ENCODE measurements at regions not wholly inside any gene's neighbourhood (a gene's known extent, or its start where the extent isn't known, plus 50 kb on each side); places are given as distances from the start of the nearest gene placed in this dataset.

- 76% methylated on average over 2 of the region's 7 CpGs for WGBS (ENCODE audit: insufficient coverage)
- no peaks in the 10 kb centered on the region for H3K27me3 ChIP-seq (ENCODE audit: control insufficient read depth, insufficient read depth, low read length)
These were observed 423.3 kb downstream of the MZT1 start for GRCh38 chr13:72303941-72304746.

DNA sequence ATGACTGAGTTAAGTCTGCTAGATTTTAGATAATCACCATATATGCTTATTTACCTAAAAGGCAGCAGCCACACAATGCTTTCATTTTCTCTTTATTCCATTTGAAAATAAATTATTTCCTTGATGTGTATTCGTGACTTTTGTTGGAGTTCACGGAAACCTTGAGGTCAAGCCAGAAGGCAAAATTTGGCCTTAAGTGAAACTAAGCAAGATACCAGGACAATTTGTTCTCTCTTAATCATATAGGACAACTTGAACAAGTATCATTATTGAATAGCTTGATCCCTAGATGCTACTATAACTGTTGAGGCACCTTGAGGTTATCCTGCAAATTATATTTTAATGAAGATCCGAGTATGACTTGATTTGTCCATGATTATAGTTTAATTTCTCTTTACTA is 429.2 kb upstream of the DACH1 start:
- no peaks in the 10 kb centered on the region for H3K4me1 ChIP-seq (ENCODE audit: control insufficient read depth, insufficient read depth, low read length)
- no peak overlapping the region for H3K27ac ChIP-seq (ENCODE audit: low read depth, low read length)
- no peak overlapping the region for H3K4me3 ChIP-seq (ENCODE audit: low read depth, low read length)
- peaks cover 1% of the 10 kb centered on the region for H3K9me3 ChIP-seq (ENCODE audit: control insufficient read depth, insufficient read depth, low read length)
- no peak for DNase-seq (ENCODE audit: low read depth in 4 of 6, low spot score in 6 of 6)
- no peaks in the 10 kb centered on the region for H3K27me3 ChIP-seq (ENCODE audit: control insufficient read depth, insufficient read depth, low read length)
- no CpG with 5 or more reads among the region's 3 CpGs for WGBS (ENCODE audit: insufficient coverage)
- no peaks in the 10 kb centered on the region for H3K36me3 ChIP-seq (ENCODE audit: control insufficient read depth, insufficient read depth, low read length)

More at GRCh38 chr13:72303941-72304746, 423.3 kb downstream of the MZT1 start:
- DNase-seq (ENCODE audit: low read depth in 4 of 6, low spot score in 6 of 6): peak in 1 of 6 donors; percentile 58
- Histone ChIP-seq H3K4me1 (ENCODE audit: control insufficient read depth, insufficient read depth, low read length) (no peaks in the 10 kb centered on the region), H3K9me3 (ENCODE audit: control insufficient read depth, insufficient read depth, low read length) (no peaks in the 10 kb centered on the region), H3K4me3 (ENCODE audit: low read depth, low read length) (no peak overlapping the region), H3K27ac (ENCODE audit: low read depth, low read length) (no peak overlapping the region), H3K36me3 (ENCODE audit: control insufficient read depth, insufficient read depth, low read length) (no peaks in the 10 kb centered on the region)

DNA sequence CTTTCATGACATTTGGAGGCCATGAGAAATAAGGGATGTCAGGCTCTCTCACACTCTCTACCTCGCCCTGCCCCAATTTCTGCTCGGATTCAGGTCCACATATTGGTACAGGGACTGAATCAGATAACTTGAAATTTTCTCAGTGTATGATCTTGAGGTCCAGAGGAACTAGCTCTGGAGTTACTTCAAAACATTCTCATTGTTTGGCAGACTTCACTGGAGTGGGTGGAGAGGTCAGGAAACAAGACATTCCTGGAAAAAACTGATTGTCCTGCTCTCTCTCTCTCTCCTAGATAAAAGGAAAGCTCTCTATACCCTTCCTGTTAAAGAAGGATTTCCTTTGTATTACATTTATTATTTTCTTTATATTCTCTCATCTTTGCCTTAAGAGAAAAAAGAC is 428.1 kb upstream of the DACH1 start:
- WGBS (ENCODE audit: insufficient coverage): 80% methylated on average over 1 of the region's 2 CpGs
- H3K4me3 ChIP-seq (ENCODE audit: low read depth, low read length): no peak overlapping the region
- DNase-seq (ENCODE audit: low read depth in 4 of 6, low spot score in 6 of 6): no peak

GRCh38 chr13:72293206-72293605 is 426.2 kb upstream of the DACH1 start:
- H3K27ac ChIP-seq (ENCODE audit: low read depth, low read length): no peak overlapping the region
- no peak for DNase-seq (ENCODE audit: low read depth in 4 of 6, low spot score in 6 of 6)
- no peaks in the 10 kb centered on the region for H3K4me1 ChIP-seq (ENCODE audit: control insufficient read depth, insufficient read depth, low read length)
- H3K4me3 ChIP-seq (ENCODE audit: low read depth, low read length): no peak overlapping the region
- peaks cover 1% of the 10 kb centered on the region for H3K9me3 ChIP-seq (ENCODE audit: control insufficient read depth, insufficient read depth, low read length)
- H3K36me3 ChIP-seq (ENCODE audit: control insufficient read depth, insufficient read depth, low read length): no peaks in the 10 kb centered on the region
- no CpG with 5 or more reads among the region's 1 CpG for WGBS (ENCODE audit: insufficient coverage)
- H3K27me3 ChIP-seq (ENCODE audit: control insufficient read depth, insufficient read depth, low read length): no peaks in the 10 kb centered on the region

More for the DNA sequence above, 428.1 kb upstream of the DACH1 start:
- no peaks in the 10 kb centered on the region for H3K27me3 ChIP-seq (ENCODE audit: control insufficient read depth, insufficient read depth, low read length)
- H3K4me1 ChIP-seq (ENCODE audit: control insufficient read depth, insufficient read depth, low read length): no peaks in the 10 kb centered on the region
- H3K9me3 ChIP-seq (ENCODE audit: control insufficient read depth, insufficient read depth, low read length): peaks cover 1% of the 10 kb centered on the region
- H3K27ac ChIP-seq (ENCODE audit: low read depth, low read length): no peak overlapping the region
- H3K36me3 ChIP-seq (ENCODE audit: control insufficient read depth, insufficient read depth, low read length): no peaks in the 10 kb centered on the region

GRCh38 chr13:72290962-72291681 is 424.1 kb upstream of the DACH1 start:
- H3K9me3 ChIP-seq (ENCODE audit: control insufficient read depth, insufficient read depth, low read length): peaks cover 1% of the 10 kb centered on the region
- no peaks in the 10 kb centered on the region for H3K4me1 ChIP-seq (ENCODE audit: control insufficient read depth, insufficient read depth, low read length)
- H3K36me3 ChIP-seq (ENCODE audit: control insufficient read depth, insufficient read depth, low read length): no peaks in the 10 kb centered on the region
- H3K4me3 ChIP-seq (ENCODE audit: low read depth, low read length): no peak overlapping the region
- no peaks in the 10 kb centered on the region for H3K27me3 ChIP-seq (ENCODE audit: control insufficient read depth, insufficient read depth, low read length)
- no peak for DNase-seq (ENCODE audit: low read depth in 4 of 6, low spot score in 6 of 6)
- no peak overlapping the region for H3K27ac ChIP-seq (ENCODE audit: low read depth, low read length)

GRCh38 chr13:72286421-72286820 is 419.4 kb upstream of the DACH1 start:
- Histone ChIP-seq H3K27me3 (ENCODE audit: control insufficient read depth, insufficient read depth, low read length) (no peaks in the 10 kb centered on the region), H3K4me1 (ENCODE audit: control insufficient read depth, insufficient read depth, low read length) (no peaks in the 10 kb centered on the region), H3K9me3 (ENCODE audit: control insufficient read depth, insufficient read depth, low read length) (no peaks in the 10 kb centered on the region), H3K36me3 (ENCODE audit: control insufficient read depth, insufficient read depth, low read length) (no peaks in the 10 kb centered on the region), H3K27ac (ENCODE audit: low read depth, low read length) (no peak overlapping the region), H3K4me3 (ENCODE audit: low read depth, low read length) (no peak overlapping the region)
- no peak for DNase-seq (ENCODE audit: low read depth in 4 of 6, low spot score in 6 of 6)

- Histone ChIP-seq H3K27me3 (ENCODE audit: control insufficient read depth, insufficient read depth, low read length) (no peaks in the 10 kb centered on the region), H3K4me3 (ENCODE audit: low read depth, low read length) (no peak overlapping the region), H3K4me1 (ENCODE audit: control insufficient read depth, insufficient read depth, low read length) (no peaks in the 10 kb centered on the region), H3K36me3 (ENCODE audit: control insufficient read depth, insufficient read depth, low read length) (no peaks in the 10 kb centered on the region), H3K9me3 (ENCODE audit: control insufficient read depth, insufficient read depth, low read length) (no peaks in the 10 kb centered on the region), H3K27ac (ENCODE audit: low read depth, low read length) (no peak overlapping the region)
- DNase-seq (ENCODE audit: low read depth in 4 of 6, low spot score in 6 of 6): no peak
- no CpG with 5 or more reads among the region's 2 CpGs for WGBS (ENCODE audit: insufficient coverage)
These were observed 417.8 kb upstream of the DACH1 start for GRCh38 chr13:72284791-72285190.

DNA sequence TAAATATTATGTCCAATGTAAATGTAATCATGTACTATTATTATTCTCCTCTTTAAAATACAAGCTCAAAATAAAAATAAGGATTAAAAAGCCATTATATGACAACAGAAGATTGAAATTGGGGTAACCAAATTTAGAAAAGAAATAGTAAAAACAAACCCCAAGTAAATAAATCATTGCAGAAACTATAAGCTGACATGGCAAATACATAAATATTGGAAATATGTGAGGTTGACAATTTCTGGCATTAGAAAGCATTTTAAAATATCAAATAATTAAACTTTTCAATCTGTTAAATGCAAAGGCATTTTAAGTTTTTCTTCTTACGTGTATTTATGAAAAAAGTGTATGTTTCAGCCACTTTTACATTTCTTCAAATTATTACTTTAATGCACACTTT is 394.7 kb upstream of the DACH1 start:
- H3K9me3 ChIP-seq (ENCODE audit: control insufficient read depth, insufficient read depth, low read length): no peaks in the 10 kb centered on the region
- no peak overlapping the region for H3K4me3 ChIP-seq (ENCODE audit: low read depth, low read length)
- no CpG with 5 or more reads among the region's 1 CpG for WGBS (ENCODE audit: insufficient coverage)
- H3K36me3 ChIP-seq (ENCODE audit: control insufficient read depth, insufficient read depth, low read length): no peaks in the 10 kb centered on the region
- no peaks in the 10 kb centered on the region for H3K4me1 ChIP-seq (ENCODE audit: control insufficient read depth, insufficient read depth, low read length)
- H3K27ac ChIP-seq (ENCODE audit: low read depth, low read length): no peak overlapping the region
- H3K27me3 ChIP-seq (ENCODE audit: control insufficient read depth, insufficient read depth, low read length): no peaks in the 10 kb centered on the region
- no peak for DNase-seq (ENCODE audit: low read depth in 4 of 6, low spot score in 6 of 6)

GRCh38 chr13:72259528-72259927 is 392.5 kb upstream of the DACH1 start:
- 100% methylated on average over 1 of the region's 3 CpGs for WGBS (ENCODE audit: insufficient coverage)
- Histone ChIP-seq H3K9me3 (ENCODE audit: control insufficient read depth, insufficient read depth, low read length) (no peaks in the 10 kb centered on the region), H3K4me3 (ENCODE audit: low read depth, low read length) (no peak overlapping the region), H3K36me3 (ENCODE audit: control insufficient read depth, insufficient read depth, low read length) (no peaks in the 10 kb centered on the region), H3K27ac (ENCODE audit: low read depth, low read length) (no peak overlapping the region), H3K4me1 (ENCODE audit: control insufficient read depth, insufficient read depth, low read length) (no peaks in the 10 kb centered on the region), H3K27me3 (ENCODE audit: control insufficient read depth, insufficient read depth, low read length) (no peaks in the 10 kb centered on the region)
- no peak for DNase-seq (ENCODE audit: low read depth in 4 of 6, low spot score in 6 of 6)

Measured in spinal cord (tissue), 9 donors.